ENCODE measurements at regions not wholly inside any gene's neighbourhood (a gene's known extent, or its start where the extent isn't known, plus 50 kb on each side); places are given as distances from the start of the nearest gene placed in this dataset.
A peak's percentile ranks its signal among the peaks of the same experiment; 100 is the strongest.

GRCh38 chr5:89302102-89302891, 419.3 kb upstream of the MEF2C start:
- H3K4me3 ChIP-seq (replicated peaks; ENCODE audit: low read depth, low read length) = no peak overlapping the region
- no peak for DNase-seq (ENCODE audit: low read depth)
- TF ChIP-seq CTCF (IDR thresholded peaks at IDR 0.05; ENCODE audit: low read length, missing control alignments) = no peak

- DNase-seq (ENCODE audit: low read depth) = no peak
- no peak for TF ChIP-seq CTCF (IDR thresholded peaks at IDR 0.05; ENCODE audit: low read length, missing control alignments)
- H3K4me3 ChIP-seq (replicated peaks; ENCODE audit: low read depth, low read length) = no peak overlapping the region
Observed at GRCh38 chr5:89301321-89302025, 418.5 kb upstream of the MEF2C start.

- H3K4me3 ChIP-seq (replicated peaks; ENCODE audit: low read depth, low read length) = no peak overlapping the region
- no peak for DNase-seq (ENCODE audit: low read depth)
- TF ChIP-seq CTCF (IDR thresholded peaks at IDR 0.05; ENCODE audit: low read length, missing control alignments) = no peak
Observed at GRCh38 chr5:89300426-89300970, 417.5 kb upstream of the MEF2C start.

GRCh38 chr5:89299998-89300397, 417.0 kb upstream of the MEF2C start:
- no peak overlapping the region for H3K4me3 ChIP-seq (replicated peaks; ENCODE audit: low read depth, low read length)
- no peak for TF ChIP-seq CTCF (IDR thresholded peaks at IDR 0.05; ENCODE audit: low read length, missing control alignments)
- DNase-seq (ENCODE audit: low read depth) = no peak

- no peak for TF ChIP-seq CTCF (IDR thresholded peaks at IDR 0.05; ENCODE audit: low read length, missing control alignments)
- DNase-seq (ENCODE audit: low read depth) = no peak
- H3K4me3 ChIP-seq (replicated peaks; ENCODE audit: low read depth, low read length) = no peak overlapping the region
Observed at GRCh38 chr5:89297066-89297465, 414.1 kb upstream of the MEF2C start.

- H3K4me3 ChIP-seq (replicated peaks; ENCODE audit: low read depth, low read length) = no peak overlapping the region
- TF ChIP-seq CTCF (IDR thresholded peaks at IDR 0.05; ENCODE audit: low read length, missing control alignments) = no peak
- peak; percentile 63 for DNase-seq (ENCODE audit: low read depth)
Observed at GRCh38 chr5:89293810-89294209, 410.8 kb upstream of the MEF2C start.

All from fibroblast of pulmonary artery (primary cell).